ENCODE measurements at regions not wholly inside any gene's neighbourhood (a gene's known extent, or its start where the extent isn't known, plus 50 kb on each side); places are given as distances from the start of the nearest gene placed in this dataset.

GRCh38 chr10:8398771-8399170 lies 344.3 kb downstream of the GATA3 start:
- no peak overlapping the region for H3K9ac ChIP-seq (replicated peaks; ENCODE audit: extremely low read depth, insufficient read depth, low read length)
- no peak for DNase-seq (ENCODE audit: low read depth, low spot score)
- intact Hi-C loops (cut with micrococcal nuclease) = no loop called here
- ChIA-PET CTCF (no interaction called here), POLR2A (no interaction called here)
- no peak overlapping the region for H3K4me3 ChIP-seq (replicated peaks in 1 of 3; ENCODE audit: insufficient read depth in 1 of 3, low read depth in 1 of 3, low read length in 3 of 3)
- H3K79me2 ChIP-seq (ENCODE audit: control insufficient read depth, insufficient read depth, low read length) = no peaks in the 10 kb centered on the region
- dilution Hi-C loops (cut with MboI; ENCODE audit: extremely low pct_ligation_motif_present, low sequenced_read_pairs) = no loop called here
- no peak overlapping the region for H3K27ac ChIP-seq (ENCODE audit: insufficient read depth, low read depth, low read length)
- no peaks in the 10 kb centered on the region for H3K36me3 ChIP-seq (ENCODE audit: control insufficient read depth in 2 of 2, extremely low read depth in 1 of 2, insufficient read depth in 2 of 2, low read length in 2 of 2)
- H4K20me1 ChIP-seq (replicated peaks; ENCODE audit: control insufficient read depth, extremely low read depth, insufficient read depth, low read length) = no peaks in the 10 kb centered on the region
- no peaks in the 10 kb centered on the region for H3K9me3 ChIP-seq (replicated peaks; ENCODE audit: control insufficient read depth, insufficient read depth, low read length)
- no peak overlapping the region for H2AFZ ChIP-seq (ENCODE audit: low read depth, low read length)
- H3K27me3 ChIP-seq (ENCODE audit: control insufficient read depth in 2 of 2, insufficient read depth in 2 of 2, low read length in 2 of 2) = peaks cover 4 to 6% of the 10 kb centered on the region in 2 experiments
- no peaks in the 10 kb centered on the region for H3K9me1 ChIP-seq (replicated peaks; ENCODE audit: control insufficient read depth, extremely low read depth, insufficient read depth, low read length)
- FAIRE-seq = no peak
- no TSS peak for BruUV-seq (replicated peaks)
- TF ChIP-seq POLR2AphosphoS5 (IDR thresholded peaks at IDR 0.05; ENCODE audit: insufficient read depth, low read depth, low read length) = no peak
- TF ChIP-seq, protein P1, sequence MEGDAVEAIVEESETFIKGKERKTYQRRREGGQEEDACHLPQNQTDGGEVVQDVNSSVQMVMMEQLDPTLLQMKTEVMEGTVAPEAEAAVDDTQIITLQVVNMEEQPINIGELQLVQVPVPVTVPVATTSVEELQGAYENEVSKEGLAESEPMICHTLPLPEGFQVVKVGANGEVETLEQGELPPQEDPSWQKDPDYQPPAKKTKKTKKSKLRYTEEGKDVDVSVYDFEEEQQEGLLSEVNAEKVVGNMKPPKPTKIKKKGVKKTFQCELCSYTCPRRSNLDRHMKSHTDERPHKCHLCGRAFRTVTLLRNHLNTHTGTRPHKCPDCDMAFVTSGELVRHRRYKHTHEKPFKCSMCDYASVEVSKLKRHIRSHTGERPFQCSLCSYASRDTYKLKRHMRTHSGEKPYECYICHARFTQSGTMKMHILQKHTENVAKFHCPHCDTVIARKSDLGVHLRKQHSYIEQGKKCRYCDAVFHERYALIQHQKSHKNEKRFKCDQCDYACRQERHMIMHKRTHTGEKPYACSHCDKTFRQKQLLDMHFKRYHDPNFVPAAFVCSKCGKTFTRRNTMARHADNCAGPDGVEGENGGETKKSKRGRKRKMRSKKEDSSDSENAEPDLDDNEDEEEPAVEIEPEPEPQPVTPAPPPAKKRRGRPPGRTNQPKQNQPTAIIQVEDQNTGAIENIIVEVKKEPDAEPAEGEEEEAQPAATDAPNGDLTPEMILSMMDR (IDR thresholded peaks at IDR 0.05; ENCODE audit: extremely low read depth in 1 of 2, insufficient read depth in 1 of 2, low read depth in 1 of 2, low read length in 2 of 2) = no peak
- H3K4me1 ChIP-seq (ENCODE audit: control insufficient read depth, extremely low read depth, insufficient read depth, low read length) = peaks cover under 1% of the 10 kb centered on the region
- no peak overlapping the region for H3K4me2 ChIP-seq (ENCODE audit: insufficient read depth, low read length)

DNA sequence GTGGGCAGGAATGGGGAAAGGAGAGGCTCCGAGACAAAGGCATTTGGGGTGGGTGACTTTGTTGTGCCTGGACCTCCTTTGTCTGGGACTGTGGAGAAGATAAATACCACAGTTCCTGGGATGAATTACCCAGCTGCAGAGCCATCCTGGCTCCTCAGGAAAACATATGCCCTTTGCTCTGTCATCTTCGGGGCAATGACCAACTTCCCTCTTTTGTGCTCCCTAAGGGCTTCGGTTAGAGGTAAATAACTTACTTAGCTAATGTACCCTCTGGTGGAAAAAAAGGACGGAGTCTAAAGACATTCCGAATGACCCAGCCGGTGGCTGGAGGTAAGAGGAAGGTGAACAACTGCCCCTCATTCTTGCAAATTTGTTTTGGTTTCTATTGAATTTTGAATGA lies 345.7 kb downstream of the GATA3 start:
- no peak overlapping the region for H3K9ac ChIP-seq (replicated peaks; ENCODE audit: extremely low read depth, insufficient read depth, low read length)
- TF ChIP-seq GATA2 (IDR thresholded peaks at IDR 0.05; ENCODE audit: insufficient read depth, insufficient read length, low read depth, low read length) (no peak), JUN (IDR thresholded peaks at IDR 0.05; ENCODE audit: borderline replicate concordance, insufficient read depth, insufficient read length, low read depth) (no peak), POLR2A (IDR thresholded peaks at IDR 0.05; ENCODE audit: low read depth, low read length) (no peak), POLR2AphosphoS5 (IDR thresholded peaks at IDR 0.05; ENCODE audit: insufficient read depth, low read depth, low read length) (no peak), MAX (IDR thresholded peaks at IDR 0.05; ENCODE audit: insufficient read depth, insufficient read length) (no peak), FOS (IDR thresholded peaks at IDR 0.05; ENCODE audit: borderline replicate concordance, insufficient read depth, low read length) (no peak), EZH2 (IDR thresholded peaks at IDR 0.05; ENCODE audit: borderline replicate concordance, low read depth, low read length, severe bottlenecking) (no peak)
- TF ChIP-seq, protein P1 (IDR thresholded peaks at IDR 0.05; ENCODE audit: extremely low read depth in 1 of 2, insufficient read depth in 1 of 2, low read depth in 1 of 2, low read length in 2 of 2) = no peak
- no peak overlapping the region for H3K27ac ChIP-seq (ENCODE audit: insufficient read depth, low read depth, low read length)
- H3K36me3 ChIP-seq (ENCODE audit: control insufficient read depth in 2 of 2, extremely low read depth in 1 of 2, insufficient read depth in 2 of 2, low read length in 2 of 2) = no peaks in the 10 kb centered on the region
- no peaks in the 10 kb centered on the region for H3K4me1 ChIP-seq (ENCODE audit: control insufficient read depth, extremely low read depth, insufficient read depth, low read length)
- H3K9me1 ChIP-seq (replicated peaks; ENCODE audit: control insufficient read depth, extremely low read depth, insufficient read depth, low read length) = no peaks in the 10 kb centered on the region
- BruUV-seq (replicated peaks) = no TSS peak
- no peaks in the 10 kb centered on the region for H3K9me3 ChIP-seq (replicated peaks; ENCODE audit: control insufficient read depth, insufficient read depth, low read length)
- dilution Hi-C loops (cut with MboI; ENCODE audit: extremely low pct_ligation_motif_present, low sequenced_read_pairs) = no loop called here
- H3K27me3 ChIP-seq (ENCODE audit: control insufficient read depth in 2 of 2, insufficient read depth in 2 of 2, low read length in 2 of 2) = peaks cover 4% of the 10 kb centered on the region in 2 experiments
- FAIRE-seq (no peak), DNase-seq (ENCODE audit: low read depth, low spot score) (no peak)
- no peaks in the 10 kb centered on the region for H4K20me1 ChIP-seq (replicated peaks; ENCODE audit: control insufficient read depth, extremely low read depth, insufficient read depth, low read length)
- no peak overlapping the region for H3K4me2 ChIP-seq (ENCODE audit: insufficient read depth, low read length)
- ChIA-PET CTCF (interaction anchor here (1.4 kb wide), 1 partner anchor 10 kb away, joined by 4 read pairs; no protein-coding TSS in a partner anchor), POLR2A (no interaction called here)
- H3K4me3 ChIP-seq (replicated peaks in 1 of 3; ENCODE audit: insufficient read depth in 1 of 3, low read depth in 1 of 3, low read length in 3 of 3) = no peak overlapping the region
- H3K79me2 ChIP-seq (ENCODE audit: control insufficient read depth, insufficient read depth, low read length) = no peaks in the 10 kb centered on the region
- no peak overlapping the region for H2AFZ ChIP-seq (ENCODE audit: low read depth, low read length)
- intact Hi-C loops (cut with micrococcal nuclease) = no loop called here

Data from endothelial cell of umbilical vein (primary cell).